GM23338 (cell line): ENCODE measurements at regions not wholly inside any gene's neighbourhood (a gene's known extent, or its start where the extent isn't known, plus 50 kb on each side); places are given as distances from the start of the nearest gene placed in this dataset.
"Not testable (repeated sequence)": the region's sequence is repeated elsewhere in the genome, so short reads cannot be mapped to it uniquely, and the experiment has no call there.

Experiments
- ATAC-seq: fragments of 200-7000 bp; cut with Tn5 transposase; 3 replicates; pipeline ENCODE4 v1.9.1; 2020
- DNase-seq: peaks from one replicate; pipeline ENCODE4 v3.0.0-alpha.2; 2015; ENCODE audit warnings: low spot score
- H2AFZ ChIP-seq: fragments of 200-600 bp; sonication (generic); 2 replicates; pipeline ENCODE4 v1.8.0; 2016; ENCODE audit warnings: antibody characterized with exemption, mild to moderate bottlenecking, moderate library complexity
- H3F3A ChIP-seq: fragments of 200-600 bp; sonication (generic); replicated peaks from 2 replicates; pipeline ENCODE4 v1.8.0; 2017; ENCODE audit warnings: antibody characterized with exemption, mixed run types, low read depth
- H3K27ac ChIP-seq: fragments of 200-600 bp; sonication (generic); 2 replicates; pipeline ENCODE4 v1.6.1; 2016; ENCODE audit warnings: low read depth
- H3K27me3 ChIP-seq: fragments of 200-600 bp; sonication (generic); 2 replicates; pipeline ENCODE4 v1.8.0; 2016; ENCODE audit warnings: mild to moderate bottlenecking, mixed run types, moderate library complexity; ENCODE audit not compliant: insufficient read depth
- H3K36me3 ChIP-seq: fragments of 200-600 bp; sonication (generic); 2 replicates; pipeline ENCODE4 v1.8.0; 2016; ENCODE audit warnings: mild to moderate bottlenecking; ENCODE audit not compliant: insufficient read depth
- H3K4me1 ChIP-seq: fragments of 200-600 bp; sonication (generic); 2 replicates; pipeline ENCODE4 v1.8.0; 2016; ENCODE audit warnings: mild to moderate bottlenecking, moderate library complexity; ENCODE audit not compliant: insufficient read depth
- H3K4me2 ChIP-seq: fragments of 200-600 bp; sonication (generic); 2 replicates; pipeline ENCODE4 v1.7.1; 2017; ENCODE audit warnings: mixed run types
- H3K4me3 ChIP-seq: fragments of 200-600 bp; sonication (generic); 2 replicates; pipeline ENCODE4 v1.6.1; 2016; ENCODE audit warnings: mixed run types
- H3K79me2 ChIP-seq: fragments of 200-600 bp; sonication (generic); replicated peaks from 2 replicates; pipeline ENCODE4 v1.8.0; 2017; ENCODE audit warnings: mild to moderate bottlenecking; ENCODE audit not compliant: insufficient read depth
- H3K9me2 ChIP-seq: fragments of 200-600 bp; sonication (generic); 2 replicates; pipeline ENCODE4 v1.8.0; 2017; ENCODE audit not compliant: insufficient read depth
- H4K20me1 ChIP-seq: fragments of 200-600 bp; sonication (generic); replicated peaks from 2 replicates; pipeline ENCODE4 v1.8.0; 2017; ENCODE audit warnings: mild to moderate bottlenecking; ENCODE audit not compliant: insufficient read depth
- H3K27ac Mint-ChIP-seq: 2 replicates; pipeline ENCODE4 v1.8.0; 2020; ENCODE audit warnings: inconsistent platforms, mild to moderate bottlenecking, moderate library complexity, mixed read lengths
- H3K27me3 Mint-ChIP-seq: 3 replicates; pipeline ENCODE4 v1.8.0; 2022; ENCODE audit warnings: low read depth, mild to moderate bottlenecking, moderate library complexity, mixed read lengths, inconsistent platforms; ENCODE audit not compliant: insufficient read depth, poor library complexity
- H3K36me3 Mint-ChIP-seq: 3 replicates; pipeline ENCODE4 v1.8.0; 2021; ENCODE audit warnings: low read depth, mild to moderate bottlenecking, inconsistent platforms, moderate library complexity, mixed read lengths
- H3K4me1 Mint-ChIP-seq: 3 replicates; pipeline ENCODE4 v1.8.0; 2020; ENCODE audit warnings: mild to moderate bottlenecking, inconsistent platforms, mixed read lengths
- H3K4me3 Mint-ChIP-seq: 3 replicates; pipeline ENCODE4 v1.8.0; 2021; ENCODE audit warnings: moderate library complexity, mild to moderate bottlenecking, inconsistent platforms, mixed read lengths
- H3K9me3 Mint-ChIP-seq: 3 replicates; pipeline ENCODE4 v1.8.0; 2020; ENCODE audit warnings: moderate library complexity, mild to moderate bottlenecking, inconsistent platforms, mixed read lengths

DNA sequence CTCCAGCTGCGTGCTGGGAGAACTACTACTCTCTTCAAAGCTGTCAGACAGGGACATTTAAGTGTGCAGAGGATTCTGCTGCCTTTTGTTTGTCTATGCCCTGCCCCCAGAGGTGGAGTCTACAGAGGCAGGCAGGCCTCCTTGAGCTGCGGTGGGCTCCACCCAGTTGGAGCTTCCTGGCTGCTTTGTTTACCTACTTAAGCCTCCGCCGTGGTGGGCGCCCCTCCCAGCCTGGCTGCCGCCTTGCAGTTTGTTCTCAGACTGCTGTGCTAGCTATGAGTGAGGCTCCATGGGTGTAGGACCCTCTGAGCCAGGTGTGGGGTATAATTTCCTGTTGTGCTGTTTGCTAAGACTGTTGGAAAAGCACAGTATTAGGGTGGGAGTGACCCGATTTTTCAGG lies 49.9 kb upstream of the ABCD2 start:
- not testable (repeated sequence) for ATAC-seq, H3K36me3 ChIP-seq, H3K27ac ChIP-seq, H3K4me3 ChIP-seq, H3K27me3 Mint-ChIP-seq, H3K36me3 Mint-ChIP-seq, H4K20me1 ChIP-seq, H3F3A ChIP-seq, H3K4me1 Mint-ChIP-seq, H3K4me3 Mint-ChIP-seq, H3K4me2 ChIP-seq, H3K27me3 ChIP-seq, H3K9me2 ChIP-seq, H3K27ac Mint-ChIP-seq, H3K4me1 ChIP-seq, H2AFZ ChIP-seq, H3K79me2 ChIP-seq
- peaks cover 31% of the 10 kb centered on the region for H3K9me3 Mint-ChIP-seq
- peak; percentile 15 for DNase-seq
